ENCODE measurements at regions not wholly inside any gene's neighbourhood (a gene's known extent, or its start where the extent isn't known, plus 50 kb on each side); places are given as distances from the start of the nearest gene placed in this dataset.

DNA sequence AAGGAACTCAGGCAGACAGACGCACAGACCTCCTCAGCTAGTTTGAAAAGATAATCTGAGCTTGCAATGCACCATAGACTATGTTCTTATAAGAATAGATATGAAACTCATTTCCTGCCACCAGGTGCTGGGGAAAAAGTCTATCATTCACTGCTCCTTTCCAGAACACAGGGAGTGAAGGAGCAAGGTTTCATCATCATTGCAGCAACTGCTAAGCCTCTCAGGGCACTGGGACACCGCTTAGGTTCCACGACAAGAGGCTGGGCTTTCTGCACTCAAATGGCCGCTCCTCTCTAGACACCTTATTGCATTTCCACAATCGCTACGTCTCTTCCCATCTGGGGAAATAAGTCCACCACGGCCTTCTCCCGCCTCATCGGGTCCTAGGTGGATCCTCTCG lies 418.5 kb upstream of the JARID2 start:
- TF ChIP-seq EP300 (IDR thresholded peaks at IDR 0.05; ENCODE audit: low read depth) (no peak), POLR2A (IDR thresholded peaks at IDR 0.05) (no peak)
